CD14-positive monocyte (primary cell): ENCODE measurements at regions not wholly inside any gene's neighbourhood (a gene's known extent, or its start where the extent isn't known, plus 50 kb on each side); places are given as distances from the start of the nearest gene placed in this dataset.

Experiments
- DNase-seq, 3 donors: peaks; one replicate each; pipeline ENCODE4 v3.0.0-alpha.2; 2011 to 2022
- H2AFZ ChIP-seq: 2 replicates; pipeline ENCODE4 v1.6.0; 2012; ENCODE audit warnings: mild to moderate bottlenecking, low read depth, low read length, inconsistent platforms; ENCODE audit not compliant: insufficient read depth, poor library complexity, severe bottlenecking
- H3K27ac ChIP-seq, 2 donors: 1 replicate in 1 of 2; 2 replicates in 1 of 2; pipeline ENCODE4 v1.5.1; 2012 to 2013; ENCODE audit warnings: low read length in 2 of 2, control low read depth in 1 of 2, inconsistent platforms in 1 of 2, low read depth in 1 of 2, mild to moderate bottlenecking in 1 of 2
- H3K27me3 ChIP-seq, 2 donors: one replicate each; pipeline versions ENCODE4 v1.6.0 to v1.6.1; 2011 to 2013; ENCODE audit warnings: low read length in 2 of 2; ENCODE audit not compliant: control insufficient read depth in 2 of 2, insufficient read depth in 2 of 2
- H3K36me3 ChIP-seq, 2 donors: replicated peaks in 1 of 2; 1 replicate in 1 of 2; 2 replicates in 1 of 2; pipeline versions ENCODE4 v1.5.1 to v1.6.1; 2012 to 2013; ENCODE audit warnings: low read length in 2 of 2, control low read depth in 1 of 2, inconsistent platforms in 1 of 2, mild to moderate bottlenecking in 1 of 2; ENCODE audit not compliant: insufficient read depth in 2 of 2, control insufficient read depth in 1 of 2
- H3K4me1 ChIP-seq, 2 donors: 1 replicate in 1 of 2; 2 replicates in 1 of 2; pipeline versions ENCODE4 v1.5.1 to v1.6.1; 2012 to 2013; ENCODE audit warnings: low read length in 2 of 2, control low read depth in 1 of 2, inconsistent platforms in 1 of 2, mild to moderate bottlenecking in 1 of 2, moderate library complexity in 1 of 2; ENCODE audit not compliant: insufficient read depth in 2 of 2, control insufficient read depth in 1 of 2
- H3K4me2 ChIP-seq: replicated peaks from 2 replicates; pipeline ENCODE3; 2012; ENCODE audit warnings: low read length, moderate library complexity, mild to moderate bottlenecking; ENCODE audit not compliant: poor library complexity, severe bottlenecking; ENCODE audit errors: extremely low read depth
- H3K4me3 ChIP-seq, 3 experiments: fragments of 200-600 bp in 1 of 3; sonication (generic) in 1 of 3; replicated peaks in 1 of 3; 1 replicate in 2 of 3; 2 replicates in 1 of 3; pipeline ENCODE4 v1.5.1; 2011 to 2013; ENCODE audit warnings: low read length in 3 of 3, mild to moderate bottlenecking in 3 of 3, control low read depth in 2 of 3, low read depth in 2 of 3, inconsistent platforms in 1 of 3, moderate library complexity in 1 of 3
- H3K79me2 ChIP-seq: 2 replicates; pipeline ENCODE4 v1.6.0; 2012; ENCODE audit warnings: mild to moderate bottlenecking, control low read depth, inconsistent platforms, low read length, moderate library complexity; ENCODE audit not compliant: insufficient read depth
- H3K9ac ChIP-seq: 2 replicates; pipeline ENCODE4 v1.6.0; 2017; ENCODE audit warnings: low read length, mild to moderate bottlenecking; ENCODE audit not compliant: insufficient read depth, poor library complexity, severe bottlenecking
- H3K9me3 ChIP-seq, 2 donors: replicated peaks in 1 of 2; 1 replicate in 1 of 2; 2 replicates in 1 of 2; pipeline versions ENCODE4 v1.5.1 to v1.6.1; 2012 to 2013; ENCODE audit warnings: low read length in 2 of 2, control low read depth in 1 of 2; ENCODE audit not compliant: control insufficient read depth in 1 of 2, insufficient read depth in 1 of 2
- H4K20me1 ChIP-seq: 2 replicates; pipeline ENCODE4 v1.6.0; 2012; ENCODE audit warnings: mild to moderate bottlenecking, low read length, control low read depth, moderate library complexity; ENCODE audit not compliant: insufficient read depth
- H3K27ac Mint-ChIP-seq, 7 donors: one replicate each; pipeline ENCODE4 v1.8.0; 2020; ENCODE audit warnings: mild to moderate bottlenecking in 7 of 7, mixed read lengths in 7 of 7, moderate library complexity in 6 of 7, inconsistent platforms in 2 of 7
- H3K27me3 Mint-ChIP-seq, 3 donors: one replicate each; pipeline ENCODE4 v1.8.0; 2021 to 2022; ENCODE audit warnings: low read depth in 3 of 3, mild to moderate bottlenecking in 3 of 3, mixed read lengths in 3 of 3, moderate library complexity in 3 of 3, inconsistent platforms in 1 of 3
- H3K36me3 Mint-ChIP-seq, 2 donors: one replicate each; pipeline ENCODE4 v1.8.0; 2020; ENCODE audit warnings: mixed read lengths in 2 of 2, inconsistent platforms in 1 of 2, mild to moderate bottlenecking in 1 of 2
- H3K4me1 Mint-ChIP-seq: one replicate; pipeline ENCODE4 v1.8.0; 2020; ENCODE audit warnings: mild to moderate bottlenecking, mixed read lengths
- H3K4me3 Mint-ChIP-seq, 2 donors: one replicate each; pipeline ENCODE4 v1.8.0; 2020; ENCODE audit warnings: mild to moderate bottlenecking in 2 of 2, mixed read lengths in 2 of 2, moderate library complexity in 1 of 2
- H3K9me3 Mint-ChIP-seq, 7 donors: one replicate each; pipeline ENCODE4 v1.8.0; 2020 to 2022; ENCODE audit warnings: mixed read lengths in 7 of 7, mild to moderate bottlenecking in 6 of 7, moderate library complexity in 6 of 7, inconsistent platforms in 2 of 7
- CTCF ChIP-seq: fragments of 200-600 bp; IDR thresholded peaks from one replicate; pipeline ENCODE4 v1.8.0; 2022; ENCODE audit warnings: antibody characterized with exemption, mild to moderate bottlenecking
- WGBS: methylation state at CpG from one replicate; pipeline ENCODE4 v1.1.5; 2013; ENCODE audit warnings: missing lambda C conversion rate; ENCODE audit not compliant: insufficient coverage; 5-methylcytosine and 5-hydroxymethylcytosine counted together
- intact Hi-C, 2 donors: fragments of 100-400 bp; cut with micrococcal nuclease; formaldehyde crosslinking; loops; one replicate each; pipeline versions ENCODE4 v1.15.0 to v1.15.1; 2023

GRCh38 chr12:116408489-116409250 lies 131.2 kb upstream of the MED13L start:
- 87% methylated on average over 3 of the region's 13 CpGs for WGBS
- Histone ChIP-seq H3K27ac (no peak overlapping the region), H3K4me3 (no peak overlapping the region), H2AFZ (no peak overlapping the region), H3K79me2 (no peaks in the 10 kb centered on the region), H3K4me1 (peaks cover 62 to 72% of the 10 kb centered on the region in 2 donors), H3K27me3 (no peaks in the 10 kb centered on the region), H4K20me1 (no peaks in the 10 kb centered on the region), H3K9ac (no peak overlapping the region), H3K4me2 (no peak overlapping the region), H3K36me3 (no peaks in the 10 kb centered on the region), H3K9me3 (no peaks in the 10 kb centered on the region)
- H3K27me3 Mint-ChIP-seq: peaks cover 0 to 3% (median 1%) of the 10 kb centered on the region in 3 donors
- intact Hi-C loops: loop anchor here in 1 of 2 donors (10.0 kb wide), 3 partner anchors 74 to 146 kb away; partner anchors contain the start of genes MAP1LC3B2 and MED13L
- H3K27ac Mint-ChIP-seq: peak overlapping the region in 1 of 7 donors; percentile 3
- no peak for TF ChIP-seq CTCF
- no peak for DNase-seq
- H3K4me1 Mint-ChIP-seq: peaks cover 61% of the 10 kb centered on the region
- no peaks in the 10 kb centered on the region for H3K9me3 Mint-ChIP-seq
- no peak overlapping the region for H3K4me3 Mint-ChIP-seq
- H3K36me3 Mint-ChIP-seq: no peaks in the 10 kb centered on the region

GRCh38 chr12:116411977-116412376 lies 134.5 kb upstream of the MED13L start:
- intact Hi-C loops: no loop called here
- no peak for TF ChIP-seq CTCF
- no peaks in the 10 kb centered on the region for H3K9me3 ChIP-seq
- peaks cover 39 to 48% of the 10 kb centered on the region in 2 donors for H3K4me1 ChIP-seq
- no peaks in the 10 kb centered on the region for H3K9me3 Mint-ChIP-seq
- no peak overlapping the region for H3K9ac ChIP-seq
- H3K4me3 ChIP-seq: no peak overlapping the region
- H3K27ac ChIP-seq: no peak overlapping the region
- no peak for DNase-seq
- peak overlapping the region in 3 of 7 donors; percentile 40 to 82 (median 66) for H3K27ac Mint-ChIP-seq
- no peak overlapping the region for H3K4me3 Mint-ChIP-seq
- no peaks in the 10 kb centered on the region for H4K20me1 ChIP-seq
- 100% methylated on average over 1 of the region's 3 CpGs for WGBS
- H3K36me3 Mint-ChIP-seq: no peaks in the 10 kb centered on the region
- H3K27me3 ChIP-seq: no peaks in the 10 kb centered on the region
- H3K79me2 ChIP-seq: no peaks in the 10 kb centered on the region
- H3K4me2 ChIP-seq: no peak overlapping the region
- no peak overlapping the region for H2AFZ ChIP-seq
- H3K27me3 Mint-ChIP-seq: peaks cover 0 to 1% (median 0%) of the 10 kb centered on the region in 3 donors
- no peaks in the 10 kb centered on the region for H3K36me3 ChIP-seq
- peaks cover 39% of the 10 kb centered on the region for H3K4me1 Mint-ChIP-seq
